Fibroblast of mammary gland (primary cell): ENCODE measurements at regions not wholly inside any gene's neighbourhood (a gene's known extent, or its start where the extent isn't known, plus 50 kb on each side); places are given as distances from the start of the nearest gene placed in this dataset.
"Not testable (repeated sequence)": the region's sequence is repeated elsewhere in the genome, so short reads cannot be mapped to it uniquely, and the experiment has no call there.

Experiments
- DNase-seq: peaks from one replicate; pipeline ENCODE4 v3.0.0-alpha.2; 2010; ENCODE audit warnings: low read depth
- H3K4me3 ChIP-seq: 2 replicates; pipeline ENCODE4 v1.5.1; 2011; ENCODE audit warnings: low read depth, mild to moderate bottlenecking, low read length, moderate library complexity; ENCODE audit not compliant: control insufficient read depth
- CTCF ChIP-seq: conservative IDR thresholded peaks from 2 replicates; pipeline ENCODE4 v1.5.1; 2011; ENCODE audit warnings: low read depth, low read length, inconsistent platforms; ENCODE audit not compliant: control insufficient read depth, insufficient read depth

DNA sequence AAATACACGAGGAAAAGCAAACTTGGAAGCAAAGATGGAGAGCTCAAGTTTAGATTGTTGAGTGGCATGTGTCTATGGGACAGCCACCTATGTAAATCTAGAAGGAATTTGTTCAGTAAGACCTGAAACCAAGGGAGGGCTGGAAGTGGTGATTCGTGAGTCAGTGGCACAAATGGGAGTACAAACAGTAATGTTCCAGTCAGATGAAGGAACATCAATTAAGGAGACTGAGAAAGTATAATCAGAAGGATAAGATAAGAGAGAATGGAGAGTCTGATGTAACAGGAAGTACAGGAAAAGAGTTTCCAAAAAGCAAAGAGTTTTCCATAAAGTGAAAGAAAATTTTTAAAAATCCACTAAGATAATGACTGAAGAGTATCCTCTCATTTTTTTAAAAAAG is 544.2 kb downstream of the KIF20B start:
- no peak for TF ChIP-seq CTCF
- no peak overlapping the region for H3K4me3 ChIP-seq
- DNase-seq, result no peak

DNA sequence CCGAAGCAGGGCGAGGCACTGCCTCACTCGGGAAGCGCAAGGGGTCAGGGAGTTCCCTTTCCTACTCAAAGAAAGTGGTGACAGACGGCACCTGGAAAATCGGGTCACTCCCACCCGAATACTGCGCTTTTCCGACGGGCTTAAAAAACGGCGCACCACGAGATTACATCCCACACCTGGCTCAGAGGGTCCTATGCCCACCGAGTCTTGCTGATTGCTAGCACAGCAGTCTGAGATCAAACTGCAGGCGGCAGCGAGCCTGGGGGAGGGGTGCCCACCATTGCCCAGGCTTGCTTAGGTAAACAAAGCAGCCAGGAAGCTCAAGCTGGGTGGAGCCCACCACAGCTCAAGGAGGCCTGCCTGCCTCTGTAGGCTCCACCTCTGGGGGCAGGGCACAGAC is 549.4 kb downstream of the KIF20B start:
- not testable (repeated sequence) for DNase-seq, H3K4me3 ChIP-seq

DNA sequence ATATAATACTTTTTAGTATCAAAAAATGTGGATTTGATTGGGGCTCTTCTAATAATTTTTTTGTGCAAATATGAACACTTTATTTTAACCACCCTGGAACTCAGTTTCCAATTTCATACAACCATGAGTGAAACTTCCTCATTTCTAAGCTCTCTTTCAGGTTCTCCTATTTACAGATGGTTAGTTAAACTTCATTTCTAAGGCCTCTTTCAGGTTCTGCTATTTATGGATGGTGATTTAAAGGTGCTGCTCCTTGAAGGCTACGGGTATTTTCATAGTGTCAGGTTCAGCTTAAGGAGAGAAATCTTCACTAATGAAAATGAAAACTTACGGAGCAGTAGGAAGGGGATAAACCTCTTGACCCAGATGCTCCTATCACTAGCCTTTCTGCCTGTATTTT is 568.3 kb downstream of the KIF20B start:
- no peak for TF ChIP-seq CTCF
- no peak overlapping the region for H3K4me3 ChIP-seq
- DNase-seq, result no peak

DNA sequence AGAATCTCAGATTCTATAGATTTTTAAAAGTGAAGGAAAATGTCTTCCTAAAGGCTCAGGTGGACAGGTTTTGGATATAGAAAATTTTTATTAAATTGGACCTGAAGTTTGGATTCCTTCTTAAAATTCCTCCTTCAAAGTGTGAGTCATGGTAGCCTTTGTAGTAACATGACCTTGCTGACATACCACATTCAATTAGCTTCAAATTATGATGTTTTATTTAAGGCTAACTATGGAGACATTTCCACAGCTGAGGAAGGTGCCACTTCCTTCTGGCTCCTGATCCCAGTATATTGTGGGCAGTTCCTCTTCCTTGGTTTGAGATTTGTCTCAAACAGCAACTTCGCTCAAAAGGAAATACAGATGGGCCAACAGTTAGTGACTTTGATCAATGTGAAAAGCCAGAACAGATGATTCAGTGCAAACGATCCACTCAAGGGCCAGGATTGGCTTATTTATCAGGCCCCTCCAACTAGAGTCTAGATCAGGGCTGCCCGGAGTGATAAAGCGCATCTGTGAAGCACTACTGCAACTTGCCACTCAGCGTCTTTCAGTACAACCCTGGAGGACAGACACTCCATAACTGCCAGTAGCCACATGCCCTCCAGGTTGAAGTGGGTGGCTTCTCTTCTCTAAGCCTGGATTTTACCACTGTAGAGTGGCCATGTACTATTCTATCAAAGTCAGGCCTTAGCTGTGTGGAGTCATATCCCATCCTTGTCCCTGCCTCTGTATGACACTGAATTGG is 573.5 kb downstream of the KIF20B start:
- no peak for TF ChIP-seq CTCF
- no peak overlapping the region for H3K4me3 ChIP-seq
- peak; percentile 30 for DNase-seq

DNA sequence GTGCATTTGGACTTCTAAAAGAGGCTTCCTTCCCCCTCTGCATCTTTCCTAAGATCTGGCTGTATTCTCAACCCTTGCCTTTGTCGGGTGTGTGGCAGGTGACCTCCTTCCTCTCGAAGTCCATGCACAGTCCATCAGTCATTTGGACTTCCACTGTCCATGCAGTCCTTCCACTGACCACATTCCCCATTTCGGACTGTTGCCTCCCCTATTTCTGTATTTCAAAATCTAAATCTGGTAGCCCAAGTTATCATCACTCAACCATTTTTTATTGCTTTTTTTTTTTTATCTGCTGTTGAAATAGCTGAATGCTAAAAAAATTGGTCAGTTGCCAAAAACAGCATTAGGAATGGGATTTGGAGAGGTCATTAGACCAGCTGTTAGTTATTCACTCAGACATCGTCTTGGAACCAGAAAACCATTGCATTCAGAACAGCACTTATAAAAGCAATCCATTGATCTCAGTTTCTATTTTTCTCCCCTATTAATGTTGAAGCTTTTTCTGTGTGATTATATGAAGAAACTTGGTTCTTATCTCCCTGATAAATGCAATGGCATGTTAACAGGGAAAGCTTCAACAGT is 575.6 kb downstream of the KIF20B start:
- no peak overlapping the region for H3K4me3 ChIP-seq
- peak; percentile 66 for DNase-seq
- TF ChIP-seq CTCF, result no peak

DNA sequence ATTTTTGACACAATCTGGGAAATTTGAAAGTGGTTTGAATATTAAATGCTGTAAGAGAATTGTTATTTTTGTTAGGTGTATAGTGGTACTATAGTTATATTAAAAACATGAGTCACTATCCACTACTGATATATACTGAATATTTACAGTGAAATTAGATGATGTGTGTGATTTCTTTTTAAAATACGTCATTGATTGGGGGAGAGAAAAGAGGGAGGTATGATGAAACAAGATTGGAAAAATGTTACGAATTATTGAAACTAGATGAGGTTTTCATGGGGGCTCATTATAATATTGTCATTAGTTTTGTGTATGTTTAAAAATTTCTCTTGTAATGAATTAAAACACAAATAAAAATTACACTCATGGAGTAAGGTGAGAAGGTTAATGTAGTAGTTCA is 571.4 kb downstream of the HTR7 start:
- DNase-seq, result no peak
- no peak overlapping the region for H3K4me3 ChIP-seq
- no peak for TF ChIP-seq CTCF

- TF ChIP-seq CTCF, result no peak
- DNase-seq, result no peak
- H3K4me3 ChIP-seq, result no peak overlapping the region
Observed at GRCh38 chr10:90286941-90287340, 570.9 kb downstream of the HTR7 start.
